GM21786 (cell line): ENCODE measurements at regions not wholly inside any gene's neighbourhood (a gene's known extent, or its start where the extent isn't known, plus 50 kb on each side); places are given as distances from the start of the nearest gene placed in this dataset.
"Not testable (repeated sequence)": the region's sequence is repeated elsewhere in the genome, so short reads cannot be mapped to it uniquely, and the experiment has no call there.

Experiments used
- ATAC-seq: cut with Tn5 transposase; IDR thresholded peaks from one replicate; pipeline ENCODE4 v1.9.1; 2021; ENCODE audit not compliant: unreplicated experiment

DNA sequence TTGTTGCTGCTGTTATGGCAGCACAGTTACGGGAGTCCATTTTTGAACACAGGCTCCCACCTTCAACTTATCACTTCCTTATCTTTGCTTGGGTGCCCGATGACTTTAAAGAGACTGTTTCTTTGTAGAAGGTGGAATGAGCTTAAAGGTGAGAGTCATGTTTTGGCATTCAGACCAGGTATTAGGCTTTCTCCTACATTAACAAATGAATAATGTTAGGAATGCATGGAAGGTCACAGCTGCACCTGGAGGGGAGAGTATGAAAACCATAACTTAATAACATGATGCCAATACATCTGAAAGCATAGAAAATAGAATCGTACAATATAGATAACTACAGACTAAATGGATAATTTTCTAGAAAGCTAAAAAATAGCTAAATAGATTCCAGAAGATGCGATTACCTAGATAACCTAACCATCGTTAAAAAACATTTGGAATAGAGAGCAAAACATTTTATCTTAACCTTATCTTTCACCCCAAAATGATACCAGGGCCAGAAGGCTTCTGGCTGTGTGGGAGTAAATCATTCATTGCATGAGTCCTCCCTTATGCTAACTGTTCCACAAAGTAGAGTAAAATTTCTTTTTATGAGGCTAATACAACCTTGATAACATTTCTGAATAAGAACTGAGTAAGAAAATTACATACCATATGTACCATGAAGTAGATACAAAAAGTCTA lies 126.2 kb upstream of the ADCY2 start:
- ATAC-seq = no peak

DNA sequence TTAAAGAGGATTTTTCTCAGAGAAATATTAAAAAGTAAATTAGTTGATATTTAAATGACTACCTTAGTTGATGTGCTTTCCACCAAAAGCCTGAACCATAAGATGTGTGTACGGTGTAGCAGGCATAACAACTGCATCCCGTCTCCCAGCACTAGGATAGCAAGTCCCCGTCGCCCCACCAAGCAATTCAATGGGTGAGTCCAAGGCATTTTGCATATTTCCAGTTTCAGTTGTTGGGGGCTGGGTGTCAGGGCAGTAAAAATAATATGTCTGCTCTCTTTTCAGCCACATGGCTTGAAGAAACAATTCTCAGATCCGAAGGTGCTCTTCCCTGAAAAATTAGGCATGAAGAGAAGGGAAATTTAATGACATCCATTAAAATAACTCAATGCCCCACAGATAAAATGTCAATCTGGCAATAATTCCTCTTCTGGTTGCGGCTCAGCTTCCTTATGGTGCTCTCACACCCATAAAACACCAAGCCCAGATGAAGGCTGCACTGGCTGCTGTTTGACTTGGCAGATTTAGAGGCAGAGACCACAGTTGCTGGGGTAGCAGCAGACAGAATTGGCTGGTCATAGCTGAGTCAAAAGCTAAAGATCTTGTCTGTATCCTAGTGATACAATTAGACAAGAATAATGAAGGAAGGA lies 124.4 kb upstream of the ADCY2 start:
- ATAC-seq = no peak

DNA sequence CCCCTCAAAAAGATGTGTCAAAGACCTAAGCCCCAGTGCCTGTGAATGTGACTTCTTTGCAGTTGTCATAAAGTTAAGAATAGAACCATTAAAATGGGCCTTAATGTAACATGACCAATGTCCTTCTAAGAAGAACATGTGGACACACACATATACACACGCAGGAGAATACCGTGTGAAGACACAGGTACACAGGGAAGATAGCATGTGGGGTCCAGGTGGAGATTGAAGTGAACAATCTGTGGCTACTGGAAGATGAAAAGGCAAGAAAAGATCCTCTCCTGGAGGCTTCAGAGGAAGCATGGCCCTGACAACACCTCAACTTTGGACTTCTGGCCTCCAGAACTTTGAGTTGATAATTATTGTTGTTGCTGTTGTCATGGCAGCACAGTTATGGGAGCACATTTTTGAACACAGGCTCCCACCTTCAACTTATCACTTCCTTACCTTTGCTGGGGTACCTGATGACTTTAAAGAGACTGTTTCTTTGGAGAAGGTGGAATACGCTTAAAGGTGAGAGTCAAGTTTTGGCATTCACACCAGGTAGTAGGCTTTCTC lies 123.5 kb upstream of the ADCY2 start:
- no peak for ATAC-seq

DNA sequence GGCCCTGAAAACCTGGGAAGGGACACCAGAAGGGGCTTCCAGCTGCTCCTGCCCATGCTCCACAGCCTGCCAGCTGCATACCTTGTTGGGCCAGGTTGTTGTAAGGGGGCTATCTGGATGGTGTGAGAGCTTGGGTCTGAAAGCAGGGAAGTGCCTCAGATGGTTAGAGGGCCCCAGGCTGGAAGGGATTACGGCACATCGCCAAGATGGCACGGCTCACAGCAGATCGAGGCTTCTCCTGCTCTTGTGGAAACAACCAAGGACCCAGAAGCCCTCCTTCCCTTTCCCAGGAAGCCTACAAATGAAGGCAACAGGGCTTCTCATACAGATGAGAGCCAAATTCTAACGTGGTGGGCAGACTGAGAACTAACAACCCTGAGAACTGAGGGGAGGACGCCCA lies 121.7 kb upstream of the ADCY2 start:
- no peak for ATAC-seq

DNA sequence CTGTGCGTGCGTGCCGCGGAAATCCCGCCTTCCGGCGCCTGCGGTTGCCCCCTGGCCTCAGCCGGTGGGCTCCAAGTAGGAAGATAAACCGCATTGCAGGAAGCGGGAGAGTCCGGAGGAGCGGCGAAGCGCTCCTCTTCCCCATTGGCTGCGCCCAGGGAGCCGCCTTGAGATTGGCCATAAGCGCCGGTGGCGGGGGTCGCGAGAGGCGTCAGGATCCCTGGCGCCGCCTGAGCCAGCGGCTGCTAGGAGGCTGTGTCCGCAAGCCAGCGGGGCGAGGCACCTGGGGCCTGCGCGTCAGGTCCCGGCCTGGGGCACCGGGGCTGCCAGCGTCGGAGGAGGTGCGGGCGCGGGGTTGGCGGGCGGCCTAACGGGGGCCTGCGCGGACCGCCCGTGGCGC lies 106.3 kb upstream of the ADCY2 start:
- not testable (repeated sequence) for ATAC-seq

DNA sequence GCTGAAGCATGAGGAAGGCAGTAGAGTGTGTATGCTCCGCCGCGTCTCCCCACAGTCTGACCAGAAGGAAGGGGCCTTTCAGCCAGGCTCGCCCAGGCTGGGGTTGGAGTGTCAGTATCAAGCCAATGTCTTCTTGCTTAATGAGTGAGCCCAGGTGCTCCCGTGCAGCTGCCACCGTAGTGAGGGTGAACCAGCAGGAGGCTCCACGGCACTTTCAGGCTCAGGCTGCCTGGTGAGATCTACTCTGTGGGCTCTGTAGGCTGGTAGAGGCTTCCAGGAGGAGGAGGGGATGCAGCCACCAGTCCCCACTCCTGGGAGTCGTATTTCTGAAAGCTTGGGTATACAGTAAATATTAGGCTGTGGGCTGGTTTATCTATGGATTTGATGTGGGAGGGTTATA lies 98.1 kb upstream of the ADCY2 start:
- ATAC-seq = not testable (repeated sequence)

DNA sequence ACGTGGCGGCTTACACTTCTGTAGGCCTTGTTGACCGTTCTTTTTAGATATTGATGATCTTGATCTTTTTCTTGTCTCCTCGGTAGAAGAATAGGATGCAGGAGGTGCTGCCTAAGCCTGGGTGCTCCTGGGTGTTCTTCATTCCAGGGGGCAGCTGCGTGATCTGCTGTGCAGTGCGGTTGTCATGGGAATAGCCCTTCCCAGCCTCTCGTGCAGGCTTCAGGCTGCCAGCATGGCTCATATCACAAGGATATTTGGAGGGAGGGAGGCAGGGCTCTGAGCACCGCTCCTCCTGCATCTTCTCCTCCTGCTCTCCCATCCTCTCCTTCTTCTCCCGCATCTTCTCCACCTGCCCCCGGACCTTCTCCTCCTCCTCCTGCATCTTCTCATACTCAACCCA lies 96.2 kb upstream of the ADCY2 start:
- not testable (repeated sequence) for ATAC-seq

DNA sequence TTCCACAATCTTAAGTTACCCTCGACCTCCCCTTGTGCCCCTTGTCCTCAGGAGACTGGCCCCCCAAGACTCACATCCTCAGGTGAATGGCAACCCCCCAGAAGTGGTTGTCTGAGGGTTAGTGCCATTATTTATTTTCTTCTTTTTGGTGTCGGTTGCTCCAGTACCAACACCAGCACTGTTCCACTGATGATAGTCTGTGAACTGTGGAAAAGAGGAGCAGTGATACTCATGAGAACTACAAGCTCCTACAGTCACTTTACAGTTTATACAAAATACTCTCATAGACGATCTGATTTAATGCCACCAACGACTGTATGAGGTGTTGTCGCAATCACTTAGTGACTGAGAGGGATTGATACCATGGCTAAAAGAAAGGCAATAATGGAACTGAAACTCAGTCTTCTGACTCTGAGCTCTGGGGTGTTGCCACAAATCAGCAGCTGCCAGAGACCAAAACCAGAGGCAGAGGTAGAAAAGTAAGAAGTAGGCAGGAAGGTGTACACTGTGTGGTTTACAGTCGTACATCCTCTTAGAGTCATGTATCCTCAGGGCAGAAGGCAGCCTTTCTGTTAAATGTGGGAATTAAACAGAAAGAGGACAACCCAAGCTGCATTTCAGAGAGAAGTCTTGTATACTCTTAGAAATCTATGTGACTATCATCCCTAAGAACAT lies 90.8 kb upstream of the ADCY2 start:
- ATAC-seq = not testable (repeated sequence)

DNA sequence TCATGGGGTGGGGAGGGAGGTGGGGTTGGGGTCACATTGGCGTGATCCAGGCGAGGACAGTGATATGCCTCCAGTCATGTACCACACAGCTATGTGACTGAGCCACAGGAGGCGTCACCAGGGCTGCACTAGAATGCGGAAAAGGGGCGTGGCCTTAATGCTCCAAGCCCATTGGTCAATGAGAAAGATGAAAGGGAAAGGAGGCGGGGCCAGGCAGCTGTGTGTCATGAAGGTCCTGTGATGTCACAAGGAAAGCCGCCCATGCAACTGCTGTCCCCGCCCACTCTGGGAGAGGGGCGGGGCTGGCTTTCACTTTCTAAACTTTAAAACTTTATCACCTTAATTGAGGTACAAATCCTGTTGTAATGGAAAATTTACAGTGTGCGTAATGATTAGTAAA lies 89.4 kb upstream of the ADCY2 start:
- ATAC-seq = not testable (repeated sequence)

DNA sequence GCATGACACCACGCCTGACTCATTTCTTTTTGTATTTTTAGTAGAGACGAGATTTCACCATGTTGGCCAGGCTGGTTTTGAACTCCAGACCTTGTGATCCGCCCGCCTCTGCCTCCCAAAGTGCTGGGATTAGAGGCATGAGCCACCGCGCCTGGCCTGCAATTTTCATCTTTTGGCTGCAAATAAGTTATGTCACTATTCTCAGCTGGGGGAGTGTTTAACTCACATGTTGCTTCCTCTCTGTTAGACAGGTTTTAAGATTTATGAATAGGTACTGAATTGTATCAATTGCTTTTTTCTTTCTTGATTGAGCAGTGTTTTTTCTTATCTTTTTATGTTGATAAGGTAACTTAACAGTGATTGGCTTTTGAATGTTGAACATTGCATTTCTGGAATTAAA lies 88.2 kb upstream of the ADCY2 start:
- ATAC-seq = not testable (repeated sequence)

DNA sequence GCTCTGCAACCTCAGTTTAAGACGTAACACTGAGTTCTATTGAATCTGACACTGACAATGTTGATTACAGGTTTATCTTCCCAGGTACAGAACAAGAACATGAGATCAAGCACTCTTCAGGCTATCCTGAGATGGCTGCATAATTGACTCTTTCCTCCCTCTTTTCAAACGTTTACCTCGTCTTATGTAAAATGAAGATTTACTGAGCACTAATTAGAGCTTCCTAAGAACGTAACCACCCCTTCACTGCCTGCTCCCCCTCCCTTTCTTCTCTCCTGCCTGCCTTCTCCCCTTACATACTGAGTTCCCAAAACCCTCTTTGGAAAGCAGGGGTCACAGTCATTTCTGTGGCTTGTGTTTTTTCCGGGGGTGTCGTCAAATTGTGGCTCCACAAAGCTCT lies 86.2 kb upstream of the ADCY2 start:
- ATAC-seq = not testable (repeated sequence)

DNA sequence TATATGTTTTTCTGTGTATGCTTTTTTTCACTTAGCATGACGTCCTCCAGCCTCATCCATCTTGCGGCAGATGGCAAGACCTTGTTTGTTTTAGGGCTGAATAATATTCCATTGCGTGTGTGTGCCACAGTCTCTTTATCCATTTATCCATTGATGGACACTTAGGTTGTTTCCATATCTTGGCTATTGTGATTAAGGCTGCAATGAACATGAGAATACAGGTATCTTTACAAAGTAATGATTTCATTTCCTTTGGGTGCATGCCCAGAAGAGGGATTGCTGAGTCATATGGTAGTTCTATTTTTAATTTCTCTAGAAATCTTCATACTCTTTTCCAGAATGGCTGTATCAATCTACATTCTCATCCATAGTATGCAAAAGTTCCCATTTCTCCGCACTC lies 85.3 kb upstream of the ADCY2 start:
- not testable (repeated sequence) for ATAC-seq

DNA sequence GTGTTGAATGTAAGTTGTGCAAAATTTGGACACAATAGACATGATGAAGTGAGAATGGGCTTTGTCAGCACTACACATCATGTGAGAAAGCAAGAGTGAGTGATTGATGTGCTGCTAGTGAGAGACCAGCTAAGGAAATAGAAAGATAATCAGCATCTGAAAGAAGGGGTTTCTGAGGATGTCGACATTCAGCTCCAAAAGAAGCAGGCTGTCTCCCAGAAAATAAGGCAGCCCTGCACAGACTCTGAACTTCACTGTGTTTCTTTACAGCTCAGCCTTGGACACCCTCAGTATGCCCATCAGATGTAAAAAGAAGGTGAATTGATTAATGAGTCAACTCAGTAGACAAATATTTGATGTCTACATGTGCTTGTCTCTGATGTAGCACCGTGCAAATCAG lies 80.8 kb upstream of the ADCY2 start:
- no peak for ATAC-seq

DNA sequence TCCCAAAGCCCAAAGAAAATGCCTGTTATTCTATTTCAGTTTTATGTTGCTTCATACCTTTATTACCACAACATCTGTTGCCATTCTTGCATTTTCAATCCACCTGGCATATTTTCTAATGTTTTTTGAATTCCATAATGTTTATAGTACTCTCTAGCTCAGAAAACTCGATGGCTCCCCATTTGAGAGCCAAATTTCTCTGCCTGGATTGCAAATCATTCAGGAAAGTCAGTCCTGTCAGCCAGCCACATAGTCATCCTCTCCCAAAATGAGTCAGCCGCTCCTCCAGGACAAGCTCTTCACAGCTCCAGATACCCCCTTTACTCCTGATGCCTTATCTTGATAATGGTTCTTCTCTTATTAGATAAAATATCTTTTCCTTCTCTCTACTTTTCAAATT lies 78.2 kb upstream of the ADCY2 start:
- no peak for ATAC-seq

DNA sequence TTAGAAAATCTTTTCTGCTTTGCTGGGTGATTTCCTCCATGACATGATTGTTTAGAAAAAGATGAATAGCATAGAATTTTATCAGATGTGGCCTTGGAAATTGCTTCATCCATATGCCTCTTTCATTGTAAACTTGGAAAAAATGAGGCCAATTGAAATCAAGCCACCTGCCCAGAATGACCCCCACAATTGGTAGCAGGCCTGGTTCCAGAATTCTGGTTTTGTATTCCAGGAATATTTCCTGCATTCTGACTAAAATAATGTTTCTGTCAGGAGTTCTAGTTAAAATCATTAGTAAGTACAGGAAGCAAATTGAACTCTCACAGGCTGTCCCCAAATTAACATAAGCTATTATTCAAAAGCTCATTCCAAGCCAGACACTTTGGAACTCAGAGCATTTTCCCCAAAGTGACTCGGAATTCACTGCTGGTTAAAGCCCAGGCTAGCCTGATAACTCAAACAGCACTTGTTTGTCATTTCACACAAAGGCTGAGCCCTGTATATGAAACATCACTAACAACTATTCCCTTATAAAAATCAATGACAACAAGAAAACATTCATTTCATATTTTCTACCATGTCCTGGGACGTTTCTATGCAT lies 75.1 kb upstream of the ADCY2 start:
- no peak for ATAC-seq

DNA sequence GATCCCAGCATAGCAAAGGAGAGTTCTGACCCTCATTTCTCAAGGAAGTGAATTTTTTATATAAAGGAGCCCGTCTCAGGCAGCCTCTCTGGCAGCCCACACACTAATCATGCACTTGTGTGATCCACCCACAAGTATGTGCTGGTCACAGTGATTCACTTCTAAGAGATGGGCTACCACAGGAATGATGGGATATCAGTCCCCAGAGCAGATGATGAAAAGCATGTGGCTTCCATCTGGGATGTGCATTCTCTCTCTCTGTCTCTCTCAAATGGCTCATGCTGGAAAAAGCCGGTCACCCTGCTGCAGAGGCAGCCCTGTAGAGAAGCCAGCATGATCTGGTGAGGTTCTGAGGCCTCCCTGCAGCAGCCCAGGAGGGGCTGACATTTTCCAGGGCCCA lies 74.2 kb upstream of the ADCY2 start:
- no peak for ATAC-seq

DNA sequence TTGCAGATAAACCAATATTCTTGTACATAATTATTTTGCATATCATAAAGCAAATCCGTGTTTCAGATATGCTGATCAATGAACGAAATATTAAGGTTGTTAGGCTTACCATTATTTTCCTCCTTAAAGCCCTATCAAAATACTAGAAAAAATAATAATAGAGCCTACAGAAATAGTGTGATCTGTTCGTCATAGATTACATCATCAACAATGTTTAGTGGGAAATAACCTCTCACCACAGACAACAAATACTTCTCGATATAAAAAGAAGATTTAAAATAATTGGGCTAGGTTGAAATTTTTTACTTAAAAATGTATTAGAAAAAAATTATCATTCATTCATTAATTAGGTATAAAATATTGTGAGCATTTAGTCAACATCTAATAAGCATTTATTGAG lies 71.0 kb upstream of the ADCY2 start:
- ATAC-seq = no peak

DNA sequence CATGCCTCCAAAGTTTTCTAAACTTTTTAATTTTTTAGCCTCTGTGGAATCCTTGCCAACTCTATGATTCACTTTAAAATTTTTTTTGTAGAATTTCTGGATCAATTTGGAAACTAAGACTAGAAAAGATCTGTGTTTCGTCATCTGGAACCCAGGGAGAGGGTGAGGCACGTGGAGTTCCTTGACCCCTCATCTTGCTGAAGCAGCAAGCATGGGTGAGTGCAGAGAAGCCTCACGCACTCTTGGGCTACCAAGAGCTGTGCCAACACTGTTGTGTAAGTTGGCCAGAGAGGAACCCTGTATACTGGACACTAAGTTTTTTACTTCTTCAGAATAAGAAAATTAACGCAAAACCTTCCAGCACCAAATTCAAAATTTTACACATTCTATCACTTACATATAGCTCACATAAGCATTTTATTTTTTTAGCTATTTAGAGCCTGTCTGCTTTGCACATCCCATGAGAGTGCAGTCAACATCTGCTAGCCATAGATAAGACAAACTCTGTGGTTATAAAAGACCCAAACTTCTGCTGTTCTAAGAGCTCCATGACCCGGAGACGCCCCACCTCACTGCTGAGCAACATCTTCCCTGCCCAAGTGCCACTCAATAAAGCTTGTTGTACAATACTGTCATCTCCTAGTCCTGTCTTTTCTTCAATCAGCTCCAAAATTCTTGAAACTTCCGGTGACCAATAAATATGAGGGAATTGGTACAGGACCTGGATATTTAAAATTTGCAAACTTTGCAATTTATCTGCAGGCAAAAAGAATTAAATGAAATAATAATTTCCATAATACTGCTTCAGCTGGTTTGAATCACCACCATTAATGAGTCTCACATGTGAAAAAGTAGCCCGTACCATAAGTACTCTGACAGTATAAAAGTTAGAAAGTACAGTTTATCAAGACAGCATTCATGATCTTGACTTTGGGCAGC lies 69.7 kb upstream of the ADCY2 start:
- ATAC-seq = no peak

DNA sequence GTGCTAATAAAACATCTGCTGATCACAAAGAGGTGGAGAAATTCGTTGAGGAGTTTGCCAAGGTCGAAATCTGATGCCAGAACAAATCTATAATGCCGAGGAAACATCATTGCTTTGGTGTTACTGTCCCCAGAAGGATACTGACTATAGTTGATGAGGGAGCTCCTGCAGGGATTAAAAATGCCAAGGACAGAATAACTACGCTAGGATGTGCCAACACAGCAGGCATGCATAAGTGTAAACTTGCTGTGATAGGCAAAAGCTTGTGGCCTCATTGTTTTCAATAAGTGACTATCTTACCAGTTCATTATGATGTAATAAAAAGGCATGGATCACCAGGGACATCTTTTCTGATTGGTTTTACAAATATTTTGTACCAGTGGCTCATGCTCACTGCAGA lies 66.8 kb upstream of the ADCY2 start:
- no peak for ATAC-seq

DNA sequence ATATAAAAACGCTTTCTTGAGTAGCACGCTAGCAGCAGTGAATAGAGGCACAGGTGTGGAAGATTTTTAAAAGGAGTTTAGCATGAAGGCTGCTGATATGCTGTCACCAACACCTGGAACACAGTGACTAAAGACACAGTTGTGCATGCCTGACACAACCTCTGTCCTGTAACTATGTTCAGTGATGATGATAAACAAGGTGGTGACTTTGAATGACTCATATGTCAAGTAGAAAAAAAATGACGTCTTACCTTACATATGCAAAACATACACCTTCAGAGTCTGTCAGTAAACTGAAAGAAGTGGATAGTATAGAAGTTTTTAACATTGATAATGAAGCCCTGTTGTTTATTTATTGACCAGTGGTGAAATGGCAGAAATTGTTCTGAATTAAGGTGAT lies 66.2 kb upstream of the ADCY2 start:
- ATAC-seq = no peak

DNA sequence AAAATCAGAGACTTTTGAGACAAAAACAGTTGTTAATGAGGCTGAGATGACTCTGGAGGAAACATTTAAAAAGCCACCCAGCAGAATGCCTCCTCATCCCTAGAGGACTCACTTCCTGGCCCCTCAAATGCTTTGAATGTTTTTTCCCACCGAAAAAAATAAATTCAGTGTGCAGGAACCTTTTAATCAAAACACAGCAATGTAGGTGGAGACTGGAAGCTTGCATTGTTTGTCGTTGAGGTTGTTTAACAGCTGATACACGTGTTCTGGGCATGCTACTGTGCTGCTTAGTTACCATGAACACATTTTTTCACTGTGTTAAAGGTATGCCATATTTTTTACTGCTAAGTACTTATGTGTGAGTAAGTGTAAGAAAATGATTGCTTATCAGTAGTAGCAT lies 65.7 kb upstream of the ADCY2 start:
- no peak for ATAC-seq
